ENCODE measurements at regions not wholly inside any gene's neighbourhood (a gene's known extent, or its start where the extent isn't known, plus 50 kb on each side); places are given as distances from the start of the nearest gene placed in this dataset.

DNA sequence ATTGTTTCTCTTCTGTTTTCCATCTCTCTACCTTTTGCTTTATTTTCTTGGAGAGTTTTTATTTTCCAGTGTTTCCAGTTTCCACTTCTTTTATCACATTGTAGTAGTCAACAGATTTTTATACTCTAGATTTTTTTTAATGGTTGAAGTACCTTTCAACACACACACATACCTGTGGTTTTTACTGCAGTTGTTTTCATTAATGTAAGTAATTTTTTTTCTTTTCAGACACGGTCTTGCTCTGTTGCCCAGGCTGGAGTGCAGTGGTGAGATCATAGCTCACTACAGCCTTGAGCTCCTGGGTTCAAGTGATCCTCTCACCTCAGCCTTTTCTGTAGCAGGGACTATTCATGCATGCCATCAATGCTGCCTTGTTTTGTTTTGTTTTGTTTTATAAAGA, 472.5 kb upstream of the SGO1 start (continued):
- TF ChIP-seq, protein P1, sequence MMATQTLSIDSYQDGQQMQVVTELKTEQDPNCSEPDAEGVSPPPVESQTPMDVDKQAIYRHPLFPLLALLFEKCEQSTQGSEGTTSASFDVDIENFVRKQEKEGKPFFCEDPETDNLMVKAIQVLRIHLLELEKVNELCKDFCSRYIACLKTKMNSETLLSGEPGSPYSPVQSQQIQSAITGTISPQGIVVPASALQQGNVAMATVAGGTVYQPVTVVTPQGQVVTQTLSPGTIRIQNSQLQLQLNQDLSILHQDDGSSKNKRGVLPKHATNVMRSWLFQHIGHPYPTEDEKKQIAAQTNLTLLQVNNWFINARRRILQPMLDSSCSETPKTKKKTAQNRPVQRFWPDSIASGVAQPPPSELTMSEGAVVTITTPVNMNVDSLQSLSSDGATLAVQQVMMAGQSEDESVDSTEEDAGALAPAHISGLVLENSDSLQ (IDR thresholded peaks at IDR 0.05) = no peak
- TF ChIP-seq ZNF24 (IDR thresholded peaks at IDR 0.05) (no peak), PAX8 (IDR thresholded peaks at IDR 0.05) (no peak), YY1 (IDR thresholded peaks at IDR 0.05; ENCODE audit: low read depth, low read length) (no peak)

DNA sequence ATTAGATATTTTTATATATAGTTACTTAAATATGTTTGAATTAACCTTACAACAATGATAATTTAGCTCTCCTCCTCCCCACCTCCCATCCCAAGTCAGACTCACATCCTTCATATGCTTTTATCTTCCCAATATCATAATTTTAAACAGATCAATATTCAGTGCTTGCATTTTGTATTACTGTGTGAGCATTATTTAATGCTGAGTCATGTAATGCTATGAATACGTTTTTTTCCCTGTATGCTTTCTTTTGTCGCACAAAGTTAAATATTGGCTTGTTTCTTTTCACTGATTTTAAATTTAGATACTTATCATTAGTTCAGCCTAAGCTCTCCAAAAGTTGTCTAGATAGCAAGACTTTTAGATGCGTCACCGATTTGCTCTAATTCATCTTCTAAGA, 471.6 kb upstream of the SGO1 start:
- TF ChIP-seq ZNF207 (IDR thresholded peaks at IDR 0.05; ENCODE audit: borderline replicate concordance) (no peak), IKZF2 (IDR thresholded peaks at IDR 0.05) (no peak), NFYB (IDR thresholded peaks at IDR 0.05; ENCODE audit: insufficient read depth, low read depth, low read length) (no peak), SIX5 (IDR thresholded peaks at IDR 0.05; ENCODE audit: low read depth, low read length, severe bottlenecking) (no peak), ZBED1 (IDR thresholded peaks at IDR 0.05; ENCODE audit: borderline replicate concordance) (no peak), BRCA1 (IDR thresholded peaks at IDR 0.05; ENCODE audit: low read depth, low read length) (no peak), CEBPB (IDR thresholded peaks at IDR 0.05; ENCODE audit: borderline replicate concordance in 1 of 2, low read depth in 2 of 2, low read length in 2 of 2) (no peak), RAD51 (IDR thresholded peaks at IDR 0.05) (no peak), RFX5 (IDR thresholded peaks at IDR 0.05; ENCODE audit: low read depth, low read length) (no peak), IKZF1 (conservative IDR thresholded peaks at IDR 0.05) (no peak), STAT1 (conservative IDR thresholded peaks at IDR 0.05) (no peak), TCF7 (IDR thresholded peaks at IDR 0.05; ENCODE audit: borderline replicate concordance) (no peak)
- TF ChIP-seq, protein P2, sequence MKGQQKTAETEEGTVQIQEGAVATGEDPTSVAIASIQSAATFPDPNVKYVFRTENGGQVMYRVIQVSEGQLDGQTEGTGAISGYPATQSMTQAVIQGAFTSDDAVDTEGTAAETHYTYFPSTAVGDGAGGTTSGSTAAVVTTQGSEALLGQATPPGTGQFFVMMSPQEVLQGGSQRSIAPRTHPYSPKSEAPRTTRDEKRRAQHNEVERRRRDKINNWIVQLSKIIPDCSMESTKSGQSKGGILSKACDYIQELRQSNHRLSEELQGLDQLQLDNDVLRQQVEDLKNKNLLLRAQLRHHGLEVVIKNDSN (IDR thresholded peaks at IDR 0.05; ENCODE audit: borderline replicate concordance, extremely low read length, insufficient read depth, low read depth, low read length) = no peak
- TF ChIP-seq, protein P3, sequence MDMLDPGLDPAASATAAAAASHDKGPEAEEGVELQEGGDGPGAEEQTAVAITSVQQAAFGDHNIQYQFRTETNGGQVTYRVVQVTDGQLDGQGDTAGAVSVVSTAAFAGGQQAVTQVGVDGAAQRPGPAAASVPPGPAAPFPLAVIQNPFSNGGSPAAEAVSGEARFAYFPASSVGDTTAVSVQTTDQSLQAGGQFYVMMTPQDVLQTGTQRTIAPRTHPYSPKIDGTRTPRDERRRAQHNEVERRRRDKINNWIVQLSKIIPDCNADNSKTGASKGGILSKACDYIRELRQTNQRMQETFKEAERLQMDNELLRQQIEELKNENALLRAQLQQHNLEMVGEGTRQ (IDR thresholded peaks at IDR 0.05; ENCODE audit: borderline replicate concordance, low read depth, low read length) = no peak
- TF ChIP-seq, protein P4, sequence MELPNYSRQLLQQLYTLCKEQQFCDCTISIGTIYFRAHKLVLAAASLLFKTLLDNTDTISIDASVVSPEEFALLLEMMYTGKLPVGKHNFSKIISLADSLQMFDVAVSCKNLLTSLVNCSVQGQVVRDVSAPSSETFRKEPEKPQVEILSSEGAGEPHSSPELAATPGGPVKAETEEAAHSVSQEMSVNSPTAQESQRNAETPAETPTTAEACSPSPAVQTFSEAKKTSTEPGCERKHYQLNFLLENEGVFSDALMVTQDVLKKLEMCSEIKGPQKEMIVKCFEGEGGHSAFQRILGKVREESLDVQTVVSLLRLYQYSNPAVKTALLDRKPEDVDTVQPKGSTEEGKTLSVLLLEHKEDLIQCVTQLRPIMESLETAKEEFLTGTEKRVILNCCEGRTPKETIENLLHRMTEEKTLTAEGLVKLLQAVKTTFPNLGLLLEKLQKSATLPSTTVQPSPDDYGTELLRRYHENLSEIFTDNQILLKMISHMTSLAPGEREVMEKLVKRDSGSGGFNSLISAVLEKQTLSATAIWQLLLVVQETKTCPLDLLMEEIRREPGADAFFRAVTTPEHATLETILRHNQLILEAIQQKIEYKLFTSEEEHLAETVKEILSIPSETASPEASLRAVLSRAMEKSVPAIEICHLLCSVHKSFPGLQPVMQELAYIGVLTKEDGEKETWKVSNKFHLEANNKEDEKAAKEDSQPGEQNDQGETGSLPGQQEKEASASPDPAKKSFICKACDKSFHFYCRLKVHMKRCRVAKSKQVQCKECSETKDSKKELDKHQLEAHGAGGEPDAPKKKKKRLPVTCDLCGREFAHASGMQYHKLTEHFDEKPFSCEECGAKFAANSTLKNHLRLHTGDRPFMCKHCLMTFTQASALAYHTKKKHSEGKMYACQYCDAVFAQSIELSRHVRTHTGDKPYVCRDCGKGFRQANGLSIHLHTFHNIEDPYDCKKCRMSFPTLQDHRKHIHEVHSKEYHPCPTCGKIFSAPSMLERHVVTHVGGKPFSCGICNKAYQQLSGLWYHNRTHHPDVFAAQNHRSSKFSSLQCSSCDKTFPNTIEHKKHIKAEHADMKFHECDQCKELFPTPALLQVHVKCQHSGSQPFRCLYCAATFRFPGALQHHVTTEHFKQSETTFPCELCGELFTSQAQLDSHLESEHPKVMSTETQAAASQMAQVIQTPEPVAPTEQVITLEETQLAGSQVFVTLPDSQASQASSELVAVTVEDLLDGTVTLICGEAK (IDR thresholded peaks at IDR 0.05; ENCODE audit: borderline replicate concordance) = no peak
- WGBS (ENCODE audit: insufficient coverage, insufficient replicate concordance, low lambda C conversion rate, missing lambda C conversion rate) = 56% methylated on average over 4 of the region's 4 CpGs
- H3K79me2 ChIP-seq (ENCODE audit: control insufficient read depth, insufficient read depth, low read length) = no peaks in the 10 kb centered on the region
- no peak overlapping the region for H3K27ac ChIP-seq (ENCODE audit: control insufficient read depth, insufficient read depth)
- intact Hi-C loops (cut with micrococcal nuclease; ENCODE audit: unreplicated experiment) = loop anchor here (10.0 kb wide), 1 partner anchor 433 kb away; no protein-coding TSS in a partner anchor
- H3K4me3 ChIP-seq = no peak overlapping the region
- in situ Hi-C loops (cut with MboI) = no loop called here
- no peak for DNase-seq (ENCODE audit: low read depth, low spot score)
- no peak for ATAC-seq
- no peak for FAIRE-seq
- SMC1A ChIA-PET (ENCODE audit: uncharacterized antibody, unreplicated experiment) = no interaction called here
- no peaks in the 10 kb centered on the region for H3K36me3 ChIP-seq (ENCODE audit: control insufficient read depth in 2 of 2, insufficient read depth in 2 of 2, low read length in 1 of 2)
- no peaks in the 10 kb centered on the region for H4K20me1 ChIP-seq (ENCODE audit: control insufficient read depth, insufficient read depth)
- H3K4me2 ChIP-seq (ENCODE audit: control insufficient read depth, insufficient read depth) = no peak overlapping the region
- no peak overlapping the region for H2AFZ ChIP-seq (ENCODE audit: control insufficient read depth, low read depth, low read length)
- BruUV-seq (replicated peaks) = no TSS peak
- no peaks in the 10 kb centered on the region for H3K27me3 ChIP-seq (replicated peaks in 1 of 2; ENCODE audit: control insufficient read depth in 2 of 2, insufficient read depth in 2 of 2, low read length in 1 of 2)
- POLR2A ChIA-PET = no interaction called here
- CTCF ChIA-PET = interaction anchor here (0.7 kb wide), 1 partner anchor 829 kb away, joined by 5 read pairs; no protein-coding TSS in a partner anchor
- no peaks in the 10 kb centered on the region for H3K9me3 ChIP-seq (replicated peaks; ENCODE audit: control insufficient read depth, insufficient read depth, low read length)
- RAD21 ChIA-PET (ENCODE audit: unreplicated experiment) = no interaction called here
- H3K9ac ChIP-seq (ENCODE audit: control insufficient read depth, insufficient read depth, low read length) = no peak overlapping the region
- no peaks in the 10 kb centered on the region for H3K4me1 ChIP-seq (ENCODE audit: control insufficient read depth, insufficient read depth, low read length)
